GM19452 (cell line): ENCODE measurements at regions not wholly inside any gene's neighbourhood (a gene's known extent, or its start where the extent isn't known, plus 50 kb on each side); places are given as distances from the start of the nearest gene placed in this dataset.
"Not testable (repeated sequence)": the region's sequence is repeated elsewhere in the genome, so short reads cannot be mapped to it uniquely, and the experiment has no call there.

ENCODE experiments used
- ATAC-seq: cut with Tn5 transposase; IDR thresholded peaks from one replicate; pipeline ENCODE4 v1.9.1; 2021; ENCODE audit not compliant: unreplicated experiment

- ATAC-seq: no peak
Measured at GRCh38 chr20:5696011-5696559, 54.1 kb upstream of the SHLD1 start.

- ATAC-seq: peak; percentile 99
Measured at GRCh38 chr20:5691918-5692618, 58.1 kb upstream of the SHLD1 start.

- no peak for ATAC-seq
Measured at GRCh38 chr20:5689463-5689862, 60.7 kb upstream of the SHLD1 start.

GRCh38 chr20:5688431-5688972, 61.7 kb upstream of the SHLD1 start:
- ATAC-seq: no peak

GRCh38 chr20:5687884-5688283, 62.3 kb upstream of the SHLD1 start:
- ATAC-seq: no peak

GRCh38 chr20:5686384-5687105, 63.7 kb upstream of the SHLD1 start:
- no peak for ATAC-seq

GRCh38 chr20:5682556-5682955, 67.6 kb upstream of the SHLD1 start:
- not testable (repeated sequence) for ATAC-seq

- ATAC-seq: no peak
Measured at GRCh38 chr20:5680192-5680591, 69.4 kb upstream of the GPCPD1 start.

GRCh38 chr20:5678777-5679176, 68.0 kb upstream of the GPCPD1 start:
- ATAC-seq: no peak

GRCh38 chr20:5677944-5678343, 67.1 kb upstream of the GPCPD1 start:
- ATAC-seq: not testable (repeated sequence)

GRCh38 chr20:5677389-5677788, 66.6 kb upstream of the GPCPD1 start:
- no peak for ATAC-seq

GRCh38 chr20:5675103-5676091, 64.6 kb upstream of the GPCPD1 start:
- no peak for ATAC-seq

- ATAC-seq: peak; percentile 87
Measured at GRCh38 chr20:5674176-5674660, 63.4 kb upstream of the GPCPD1 start.

GRCh38 chr20:5670874-5671273, 60.1 kb upstream of the GPCPD1 start:
- ATAC-seq: no peak

- ATAC-seq: no peak
Measured at GRCh38 chr20:5670036-5670536, 59.3 kb upstream of the GPCPD1 start.

GRCh38 chr20:5668529-5668868, 57.7 kb upstream of the GPCPD1 start:
- no peak for ATAC-seq

- ATAC-seq: no peak
Measured at GRCh38 chr20:5667705-5668528, 57.1 kb upstream of the GPCPD1 start.

- no peak for ATAC-seq
Measured at GRCh38 chr20:5665417-5665816, 54.6 kb upstream of the GPCPD1 start.

- no peak for ATAC-seq
Measured at GRCh38 chr20:5663396-5663795, 52.6 kb upstream of the GPCPD1 start.

- no peak for ATAC-seq
Measured at GRCh38 chr20:5662769-5663168, 52.0 kb upstream of the GPCPD1 start.
